Calu3 (cell line): ENCODE measurements at regions not wholly inside any gene's neighbourhood (a gene's known extent, or its start where the extent isn't known, plus 50 kb on each side); places are given as distances from the start of the nearest gene placed in this dataset.

Experiments
- BruUV-seq: library from RNA; stranded (reverse); fragments of 400-500 nt; replicated peaks from 2 replicates; lab custom pipeline; 2021; lab: Mats Ljungman, UMichigan
- CTCF ChIA-PET: fragments of 300-600 bp; sonication (Branson Sonifier 250); formaldehyde crosslinking; loops from one replicate; lab custom pipeline; 2022; ENCODE audit warnings: antibody characterized with exemption; lab: Charles Lee
- DNase-seq: peaks from one replicate; pipeline ENCODE4 v3.0.0; 2022
- H3K27ac Mint-ChIP-seq: one replicate; pipeline ENCODE4 v1.8.0; 2022; ENCODE audit warnings: mixed read lengths; ENCODE audit not compliant: unreplicated experiment
- H3K27me3 Mint-ChIP-seq: one replicate; pipeline ENCODE4 v1.8.0; 2022; ENCODE audit warnings: mixed read lengths; ENCODE audit not compliant: unreplicated experiment
- H3K36me3 Mint-ChIP-seq: one replicate; pipeline ENCODE4 v1.8.0; 2022; ENCODE audit warnings: mild to moderate bottlenecking, moderate library complexity, mixed read lengths; ENCODE audit not compliant: insufficient read depth, unreplicated experiment
- H3K4me1 Mint-ChIP-seq: one replicate; pipeline ENCODE4 v1.8.0; 2022; ENCODE audit warnings: mild to moderate bottlenecking, low read depth, mixed read lengths; ENCODE audit not compliant: unreplicated experiment
- H3K4me3 Mint-ChIP-seq: one replicate; pipeline ENCODE4 v1.8.0; 2022; ENCODE audit warnings: mild to moderate bottlenecking, low read depth, moderate library complexity, mixed read lengths; ENCODE audit not compliant: unreplicated experiment
- H3K9me3 Mint-ChIP-seq: one replicate; pipeline ENCODE4 v1.8.0; 2022; ENCODE audit warnings: low read depth, mixed read lengths; ENCODE audit not compliant: unreplicated experiment
- intact Hi-C: fragments of 100-400 bp; cut with micrococcal nuclease; formaldehyde crosslinking; loops from one replicate; pipeline ENCODE4 v1.10.0; 2022; ENCODE audit not compliant: unreplicated experiment
- TF ChIP-seq, protein P1 (sequence below): fragments of 200-600 bp; IDR thresholded peaks from one replicate; pipeline ENCODE4 v1.8.0; 2022; ENCODE audit warnings: antibody characterized with exemption; ENCODE audit not compliant: unreplicated experiment

DNA sequence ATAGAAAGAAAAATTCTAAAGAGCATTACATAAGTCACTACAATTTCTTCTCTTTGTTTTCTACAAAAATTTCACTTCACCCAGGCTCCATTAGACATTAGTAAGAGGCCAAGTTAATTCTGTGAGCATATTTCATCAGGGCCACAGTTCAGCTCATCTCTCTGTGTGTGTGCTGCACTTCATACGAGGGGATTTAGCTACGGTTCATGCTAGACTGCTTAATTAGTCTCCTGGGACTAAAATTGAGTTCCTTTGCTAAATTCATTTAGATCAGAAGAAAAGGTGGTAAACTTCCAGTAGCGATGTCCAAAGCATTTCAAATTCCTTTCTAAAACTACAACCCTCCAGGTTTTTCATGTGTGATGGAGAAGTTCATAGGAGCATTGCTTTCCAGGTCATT, 83.1 kb upstream of the SETMAR start:
- no peak overlapping the region for H3K27ac Mint-ChIP-seq
- TF ChIP-seq, protein P1, sequence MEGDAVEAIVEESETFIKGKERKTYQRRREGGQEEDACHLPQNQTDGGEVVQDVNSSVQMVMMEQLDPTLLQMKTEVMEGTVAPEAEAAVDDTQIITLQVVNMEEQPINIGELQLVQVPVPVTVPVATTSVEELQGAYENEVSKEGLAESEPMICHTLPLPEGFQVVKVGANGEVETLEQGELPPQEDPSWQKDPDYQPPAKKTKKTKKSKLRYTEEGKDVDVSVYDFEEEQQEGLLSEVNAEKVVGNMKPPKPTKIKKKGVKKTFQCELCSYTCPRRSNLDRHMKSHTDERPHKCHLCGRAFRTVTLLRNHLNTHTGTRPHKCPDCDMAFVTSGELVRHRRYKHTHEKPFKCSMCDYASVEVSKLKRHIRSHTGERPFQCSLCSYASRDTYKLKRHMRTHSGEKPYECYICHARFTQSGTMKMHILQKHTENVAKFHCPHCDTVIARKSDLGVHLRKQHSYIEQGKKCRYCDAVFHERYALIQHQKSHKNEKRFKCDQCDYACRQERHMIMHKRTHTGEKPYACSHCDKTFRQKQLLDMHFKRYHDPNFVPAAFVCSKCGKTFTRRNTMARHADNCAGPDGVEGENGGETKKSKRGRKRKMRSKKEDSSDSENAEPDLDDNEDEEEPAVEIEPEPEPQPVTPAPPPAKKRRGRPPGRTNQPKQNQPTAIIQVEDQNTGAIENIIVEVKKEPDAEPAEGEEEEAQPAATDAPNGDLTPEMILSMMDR = no peak

DNA sequence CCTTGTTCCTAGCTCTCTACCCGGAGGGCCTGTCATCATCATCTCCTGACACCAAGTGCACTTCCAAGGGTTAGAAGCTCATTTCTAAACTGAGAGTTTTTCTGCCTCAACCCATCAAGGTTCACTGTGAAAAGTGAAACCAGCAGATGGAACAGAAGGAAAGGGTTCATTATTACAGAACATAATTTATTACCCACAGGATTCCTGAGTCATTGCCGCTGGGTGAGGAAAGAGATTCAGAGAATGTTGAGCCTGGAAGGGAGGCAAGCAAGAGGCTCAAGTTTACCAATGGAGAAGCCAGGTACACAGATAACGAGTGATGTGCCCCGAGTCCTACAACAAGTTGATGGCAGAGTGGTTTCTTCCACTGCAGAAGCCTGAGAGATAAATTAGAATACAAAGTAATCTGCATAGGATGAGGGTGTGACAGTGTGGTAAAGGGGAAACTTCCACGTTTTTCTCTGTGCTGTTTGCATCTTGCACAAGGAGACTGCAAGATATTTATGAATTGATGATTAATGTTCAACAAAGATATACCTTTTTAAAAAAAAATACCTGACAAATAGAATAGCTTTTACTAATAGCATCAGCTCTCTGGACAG, 80.5 kb upstream of the SETMAR start:
- H3K36me3 Mint-ChIP-seq = no peaks in the 10 kb centered on the region
- no TSS peak for BruUV-seq
- peaks cover 7% of the 10 kb centered on the region for H3K9me3 Mint-ChIP-seq
- no peaks in the 10 kb centered on the region for H3K4me1 Mint-ChIP-seq
- no peaks in the 10 kb centered on the region for H3K27me3 Mint-ChIP-seq
- no peak overlapping the region for H3K4me3 Mint-ChIP-seq
- intact Hi-C loops = no loop called here
- CTCF ChIA-PET = no interaction called here
- no peak overlapping the region for H3K27ac Mint-ChIP-seq
- TF ChIP-seq, protein P1 = no peak
- no peak for DNase-seq

More for the DNA sequence above, 83.1 kb upstream of the SETMAR start:
- Mint-ChIP-seq H3K36me3 (no peaks in the 10 kb centered on the region), H3K27me3 (no peaks in the 10 kb centered on the region), H3K4me1 (no peaks in the 10 kb centered on the region), H3K4me3 (no peak overlapping the region), H3K9me3 (peaks cover 2% of the 10 kb centered on the region)
- no TSS peak for BruUV-seq
- no peak for DNase-seq
- intact Hi-C loops = no loop called here
- CTCF ChIA-PET = no interaction called here

DNA sequence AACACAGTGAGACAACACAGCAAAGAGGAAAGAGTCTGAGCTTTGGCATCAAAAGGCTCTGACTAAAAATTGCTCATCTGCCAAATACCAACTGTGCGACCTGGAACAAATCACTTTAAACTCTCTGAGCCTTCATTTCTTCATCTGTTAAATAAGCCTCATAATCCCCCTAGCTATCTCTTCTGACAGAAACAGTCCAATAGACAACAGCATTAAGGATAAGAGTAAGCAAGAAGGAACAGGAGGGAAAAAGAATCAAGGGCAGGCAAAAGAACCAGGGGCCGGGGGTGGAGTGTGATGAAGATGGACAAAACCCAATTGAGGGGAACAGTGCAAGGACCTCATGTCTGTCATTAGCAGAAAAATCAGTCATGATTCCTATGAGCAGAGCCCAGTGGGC, 79.4 kb upstream of the SETMAR start:
- intact Hi-C loops = no loop called here
- H3K9me3 Mint-ChIP-seq = peaks cover 7% of the 10 kb centered on the region
- no peak overlapping the region for H3K4me3 Mint-ChIP-seq
- no peaks in the 10 kb centered on the region for H3K4me1 Mint-ChIP-seq
- CTCF ChIA-PET = no interaction called here
- H3K27me3 Mint-ChIP-seq = no peaks in the 10 kb centered on the region
- no peak for DNase-seq
- BruUV-seq = no TSS peak
- TF ChIP-seq, protein P1 = no peak
- H3K36me3 Mint-ChIP-seq = no peaks in the 10 kb centered on the region
- no peak overlapping the region for H3K27ac Mint-ChIP-seq

DNA sequence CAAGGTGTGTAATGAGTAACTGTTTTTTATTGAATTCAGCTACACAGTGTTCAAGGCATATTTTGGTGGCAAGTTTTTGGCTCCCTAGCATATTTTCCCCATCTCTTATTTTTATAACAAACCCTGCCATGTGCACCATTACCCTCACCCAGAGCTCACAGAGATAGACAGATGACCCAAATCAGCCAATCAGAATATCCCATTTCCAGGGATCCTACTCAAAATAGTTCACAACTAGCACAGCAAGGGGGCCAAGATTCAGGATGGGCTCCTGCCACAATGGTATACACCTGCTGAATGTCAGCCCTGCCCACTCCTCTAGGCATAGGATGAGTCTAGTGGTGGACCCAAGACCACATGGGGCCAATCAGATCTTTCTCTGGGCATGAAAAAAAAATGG, 78.8 kb upstream of the SETMAR start:
- H3K27ac Mint-ChIP-seq = no peak overlapping the region
- no TSS peak for BruUV-seq
- H3K9me3 Mint-ChIP-seq = peaks cover 7% of the 10 kb centered on the region
- TF ChIP-seq, protein P1 = no peak
- no peak for DNase-seq
- intact Hi-C loops = no loop called here
- H3K27me3 Mint-ChIP-seq = no peaks in the 10 kb centered on the region
- no peak overlapping the region for H3K4me3 Mint-ChIP-seq
- H3K4me1 Mint-ChIP-seq = no peaks in the 10 kb centered on the region
- H3K36me3 Mint-ChIP-seq = no peaks in the 10 kb centered on the region
- CTCF ChIA-PET = no interaction called here
